Right renal cortex interstitium (tissue), 3 donors: ENCODE measurements at regions not wholly inside any gene's neighbourhood (a gene's known extent, or its start where the extent isn't known, plus 50 kb on each side); places are given as distances from the start of the nearest gene placed in this dataset.

Source experiments
- DNase-seq, 3 donors: peaks; one replicate each; pipeline ENCODE4 v3.0.0-alpha.2; 2013; ENCODE audit warnings: low read depth in 3 of 3, low spot score in 2 of 3

- no peak for DNase-seq
Measured at GRCh38 chr1:95369985-95370690, 136.1 kb downstream of the RWDD3 start.

DNA sequence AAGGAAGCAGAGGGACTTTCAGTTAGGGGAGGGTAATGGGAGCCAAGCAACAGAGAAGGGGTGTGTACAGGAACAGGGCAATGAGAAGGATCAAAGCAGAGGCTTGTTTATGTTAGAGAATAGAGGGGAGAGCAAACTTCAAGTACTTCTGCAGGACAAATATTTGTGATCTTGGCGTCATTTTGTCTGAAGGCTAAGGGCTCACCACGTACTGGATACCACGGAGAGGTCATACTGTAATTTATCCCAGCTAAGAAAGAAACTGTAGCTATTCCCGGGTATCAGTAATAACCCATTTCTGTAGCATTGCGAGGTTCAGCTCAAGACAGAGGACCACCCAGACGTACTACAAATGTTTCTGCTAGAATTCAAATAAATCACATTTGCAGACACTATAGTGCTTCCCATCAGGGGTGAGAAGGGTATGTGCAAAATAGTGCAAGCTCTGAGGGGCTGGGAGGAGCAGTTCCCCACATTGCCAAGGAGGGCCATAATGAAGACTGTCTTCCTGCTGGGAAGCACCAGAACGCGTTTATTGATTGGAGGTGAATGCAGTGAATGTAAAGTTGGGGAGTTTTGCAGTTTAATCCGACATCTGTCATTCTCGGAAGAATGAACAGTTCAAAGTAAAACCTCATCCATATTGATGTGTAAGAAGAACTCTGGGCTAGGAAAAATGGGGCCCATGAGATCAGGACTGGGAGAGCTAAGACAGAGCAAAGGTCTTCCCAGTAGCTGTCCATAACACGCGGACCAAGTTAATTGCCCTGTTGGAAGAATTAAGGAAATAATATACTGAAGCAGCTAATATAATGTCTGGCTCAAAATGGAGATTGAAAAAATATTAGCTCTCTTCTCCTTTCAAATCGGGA, 136.9 kb downstream of the RWDD3 start:
- no peak for DNase-seq

GRCh38 chr1:95371666-95372282, 137.8 kb downstream of the RWDD3 start:
- DNase-seq, result no peak

- DNase-seq, result no peak
Measured at GRCh38 chr1:95375174-95375573, 141.2 kb downstream of the RWDD3 start.

DNA sequence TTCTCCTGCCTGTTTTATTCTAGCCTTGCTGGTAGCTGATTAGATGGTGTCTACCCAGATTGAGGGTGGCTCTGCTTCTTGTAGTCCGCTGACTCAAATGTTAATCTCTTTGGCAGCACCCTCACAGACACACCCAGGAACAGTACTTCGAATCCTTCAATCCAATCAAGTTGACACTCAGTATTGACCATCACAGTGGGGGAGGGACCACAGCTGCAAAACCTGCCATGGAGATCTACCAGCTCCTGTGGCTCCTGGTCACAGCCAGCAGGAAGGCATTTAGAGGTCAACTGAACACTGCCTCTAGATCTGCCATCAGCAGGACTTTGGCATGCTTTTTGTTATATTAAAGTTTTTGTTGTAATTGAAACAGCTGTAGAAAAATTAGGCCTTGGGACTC, 146.9 kb downstream of the RWDD3 start:
- no peak for DNase-seq

- DNase-seq, result no peak
Measured at GRCh38 chr1:95382000-95382786, 148.2 kb downstream of the RWDD3 start.

DNA sequence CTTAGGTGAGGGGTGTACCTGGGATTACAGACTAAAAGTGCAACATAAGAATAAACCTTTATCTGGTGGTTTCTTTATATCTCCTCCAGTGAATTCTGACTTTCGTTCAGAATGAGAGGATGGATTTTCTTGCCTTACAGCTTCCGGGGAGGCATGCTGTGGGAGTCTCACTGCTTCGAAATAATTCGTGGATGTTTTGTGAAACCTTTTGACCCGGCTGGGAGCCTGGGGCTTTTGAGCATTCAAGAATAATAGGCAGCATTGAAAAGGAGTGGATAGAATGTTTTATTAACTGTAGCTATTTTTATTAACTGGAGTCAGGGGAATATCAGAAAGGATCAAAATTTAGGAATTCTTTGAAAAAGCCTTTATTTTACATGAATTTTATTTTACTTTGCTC, 149.1 kb downstream of the RWDD3 start:
- no peak for DNase-seq

DNA sequence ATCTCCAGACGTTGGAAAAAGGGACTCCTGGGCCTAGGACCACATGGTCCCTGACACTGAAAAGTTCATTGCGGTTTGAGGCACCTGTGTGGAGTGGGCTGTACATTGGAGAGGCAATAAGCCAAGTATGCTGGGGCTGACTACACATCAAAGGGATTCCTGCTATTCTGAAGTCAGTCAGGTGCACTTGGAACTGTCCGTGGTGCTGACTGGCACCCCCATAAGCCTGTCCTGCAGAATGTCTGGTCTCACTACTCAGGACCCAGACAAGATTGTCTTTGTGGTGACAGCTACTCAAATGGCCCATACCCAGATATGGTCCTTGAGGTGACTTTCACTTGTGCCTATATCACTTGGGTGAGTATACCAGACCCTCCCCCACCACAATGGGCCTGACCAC, 150.6 kb downstream of the RWDD3 start:
- peak in 2 of 3 donors; percentile 29 to 47 for DNase-seq

DNA sequence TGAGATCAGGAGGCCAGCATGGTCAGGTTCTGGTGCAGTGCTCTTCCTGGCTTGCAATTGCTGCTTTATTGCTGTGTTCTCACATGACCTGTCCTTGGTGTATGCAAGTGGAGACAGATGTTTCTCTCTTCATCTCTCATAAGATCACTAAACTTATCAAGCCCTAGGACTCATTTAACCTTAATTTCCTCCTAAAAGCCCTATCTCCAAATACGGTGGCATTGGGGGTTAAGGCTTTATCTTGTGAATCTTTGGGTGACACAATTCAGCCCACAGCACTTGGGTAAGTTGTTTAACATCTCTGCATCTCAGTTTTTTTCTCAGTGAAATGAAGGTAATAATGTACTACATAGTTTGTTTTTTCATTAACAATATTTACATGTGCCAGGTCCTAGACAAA, 152.4 kb downstream of the RWDD3 start:
- no peak for DNase-seq

DNA sequence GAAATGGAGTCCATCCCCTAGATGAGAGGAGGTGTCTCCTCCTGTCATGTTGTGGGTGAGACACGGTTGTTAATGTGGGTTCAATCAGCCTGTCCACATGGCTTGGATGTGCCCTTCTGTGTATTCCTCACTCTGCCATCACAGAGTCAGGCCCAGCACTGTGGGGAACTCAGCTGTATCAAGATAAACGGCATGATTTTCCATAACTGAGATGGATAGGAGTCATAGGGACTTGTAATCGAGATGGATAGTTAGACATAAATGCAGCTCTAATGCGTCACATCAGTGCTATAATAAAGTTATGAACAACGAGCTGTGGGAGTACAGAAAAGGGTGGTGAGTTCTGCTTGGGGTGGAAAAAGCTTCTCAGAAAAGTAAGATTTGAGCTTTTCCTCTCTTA, 152.9 kb downstream of the RWDD3 start:
- no peak for DNase-seq

GRCh38 chr1:95388031-95388430, 154.0 kb downstream of the RWDD3 start:
- no peak for DNase-seq

- no peak for DNase-seq
Measured at GRCh38 chr1:95393434-95393833, 159.4 kb downstream of the RWDD3 start.

- DNase-seq, result no peak
Measured at GRCh38 chr1:95396557-95396956, 162.5 kb downstream of the RWDD3 start.

- DNase-seq, result no peak
Measured at GRCh38 chr1:95402780-95403179, 168.8 kb downstream of the RWDD3 start.

- no peak for DNase-seq
Measured at GRCh38 chr1:95406279-95406678, 172.3 kb downstream of the RWDD3 start.

DNA sequence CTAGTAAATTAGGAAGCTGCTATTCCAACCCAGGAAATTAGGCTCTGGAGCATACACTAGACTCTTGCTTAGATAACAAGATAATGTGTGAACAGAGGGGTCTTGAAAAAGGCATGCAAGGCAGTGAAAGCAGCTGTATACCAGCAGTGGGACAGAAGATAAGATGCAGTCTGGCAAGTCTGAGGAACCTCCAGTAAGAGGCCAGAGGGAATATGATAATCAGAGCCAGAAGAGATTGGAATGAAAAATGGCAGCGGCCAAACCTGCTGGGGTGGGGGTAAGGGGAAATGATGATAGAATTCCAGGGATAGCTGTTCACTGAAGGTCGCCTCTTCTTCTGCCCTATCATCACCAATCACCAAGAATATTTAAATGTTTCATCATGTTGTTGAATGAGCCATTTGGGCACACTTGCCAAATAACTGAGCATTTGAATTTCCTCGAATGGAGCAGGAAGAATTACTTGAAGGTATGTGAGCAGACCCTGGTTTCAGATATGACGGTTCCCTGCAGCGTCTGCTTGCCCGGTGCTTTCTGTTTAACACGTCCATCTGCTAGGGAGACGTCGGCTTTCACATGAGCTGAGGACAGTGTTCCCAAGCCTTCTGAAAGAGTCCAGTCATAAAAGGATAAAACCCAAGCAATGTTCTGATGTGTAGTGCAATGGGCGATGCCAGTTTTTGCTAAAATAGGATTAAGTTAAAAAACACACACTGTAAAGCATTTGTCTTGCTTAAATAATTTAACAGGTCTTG, 173.3 kb downstream of the RWDD3 start:
- no peak for DNase-seq

DNA sequence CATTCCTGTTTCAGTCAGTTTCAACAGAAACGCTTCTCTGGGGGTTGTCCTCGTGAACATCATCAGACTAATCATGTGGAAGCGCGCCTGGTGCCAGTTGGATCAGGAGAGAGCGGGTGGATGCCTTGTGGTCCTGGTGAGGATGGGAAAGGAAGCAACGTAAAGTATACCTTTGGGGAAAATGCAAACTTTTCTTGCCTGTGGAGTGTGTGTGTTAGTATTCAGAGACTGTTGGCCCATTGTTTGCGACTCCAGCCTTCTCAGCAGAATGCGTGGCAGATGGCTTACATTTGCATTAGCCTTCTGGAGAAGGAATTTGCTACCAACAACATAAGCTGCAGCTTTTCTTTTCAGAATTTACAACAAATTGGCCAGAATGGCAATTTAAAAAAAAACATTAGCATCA, 173.9 kb downstream of the RWDD3 start:
- DNase-seq, result no peak

GRCh38 chr1:95408507-95409136, 174.6 kb downstream of the RWDD3 start:
- DNase-seq, result no peak

DNA sequence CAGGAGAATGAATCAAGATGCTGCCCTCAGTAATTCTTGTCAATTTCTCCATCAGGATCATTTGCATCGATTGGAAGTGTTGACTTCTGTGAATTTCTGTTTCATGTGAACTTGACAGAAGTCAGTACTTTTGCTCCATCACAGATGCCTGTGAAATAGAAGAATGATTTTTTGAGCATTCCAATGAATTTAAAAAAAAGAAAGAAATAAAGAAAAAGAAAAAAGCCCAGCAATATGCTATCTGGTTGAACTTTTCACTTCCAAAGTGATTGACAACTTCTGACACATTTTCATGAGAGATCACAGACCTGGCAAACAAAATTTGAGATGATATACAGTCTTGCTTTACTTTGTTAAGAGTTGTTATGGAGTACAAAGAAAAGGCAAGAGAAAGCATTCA, 175.3 kb downstream of the RWDD3 start:
- DNase-seq, result no peak

GRCh38 chr1:95409901-95410300, 175.9 kb downstream of the RWDD3 start:
- no peak for DNase-seq
